ENCODE measurements at regions not wholly inside any gene's neighbourhood (a gene's known extent, or its start where the extent isn't known, plus 50 kb on each side); places are given as distances from the start of the nearest gene placed in this dataset.

GRCh38 chr6:91694016-91694654, 1107.3 kb upstream of the MAP3K7 start:
- Mint-ChIP-seq H3K9me3 (no peaks in the 10 kb centered on the region), H3K36me3 (no peaks in the 10 kb centered on the region), H3K4me1 (no peaks in the 10 kb centered on the region), H3K27ac (no peak overlapping the region), H3K4me3 (no peak overlapping the region), H3K27me3 (no peaks in the 10 kb centered on the region)
- ATAC-seq = no peak

DNA sequence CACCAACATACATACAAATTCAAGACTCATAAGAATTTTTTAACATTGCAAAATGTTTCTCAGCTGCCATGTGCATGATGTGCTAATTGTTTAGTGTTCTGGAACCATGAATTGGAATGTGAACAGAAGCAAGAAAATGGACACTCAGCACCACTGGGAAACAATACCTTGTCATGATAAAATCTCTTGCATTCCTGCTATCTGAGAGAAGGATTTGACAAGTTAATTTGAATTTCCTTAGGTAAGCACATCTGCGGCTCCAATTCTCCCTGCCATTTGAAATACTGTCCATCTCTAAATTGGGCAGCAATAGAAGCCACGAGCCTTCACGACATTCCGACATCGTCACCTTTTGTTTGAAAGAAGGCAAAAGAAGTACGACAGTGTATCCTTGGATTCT, 1104.6 kb upstream of the MAP3K7 start:
- H3K4me3 Mint-ChIP-seq = no peak overlapping the region
- no peak for ATAC-seq
- H3K27me3 Mint-ChIP-seq = no peaks in the 10 kb centered on the region
- H3K27ac Mint-ChIP-seq = no peak overlapping the region
- no peaks in the 10 kb centered on the region for H3K4me1 Mint-ChIP-seq
- H3K9me3 Mint-ChIP-seq = peaks cover 3% of the 10 kb centered on the region
- H3K36me3 Mint-ChIP-seq = no peaks in the 10 kb centered on the region

- Mint-ChIP-seq H3K9me3 (peaks cover under 1% of the 10 kb centered on the region), H3K4me3 (no peak overlapping the region), H3K4me1 (no peaks in the 10 kb centered on the region), H3K36me3 (no peaks in the 10 kb centered on the region), H3K27ac (no peak overlapping the region), H3K27me3 (no peaks in the 10 kb centered on the region)
- no peak for ATAC-seq
These were observed 1096.4 kb upstream of the MAP3K7 start for GRCh38 chr6:91683240-91683639.

- Mint-ChIP-seq H3K27ac (no peak overlapping the region), H3K27me3 (no peaks in the 10 kb centered on the region), H3K36me3 (no peaks in the 10 kb centered on the region), H3K4me3 (no peak overlapping the region), H3K9me3 (no peaks in the 10 kb centered on the region), H3K4me1 (no peaks in the 10 kb centered on the region)
- peak; percentile 8 for ATAC-seq
These were observed 1094.4 kb upstream of the MAP3K7 start for GRCh38 chr6:91681296-91681695.

DNA sequence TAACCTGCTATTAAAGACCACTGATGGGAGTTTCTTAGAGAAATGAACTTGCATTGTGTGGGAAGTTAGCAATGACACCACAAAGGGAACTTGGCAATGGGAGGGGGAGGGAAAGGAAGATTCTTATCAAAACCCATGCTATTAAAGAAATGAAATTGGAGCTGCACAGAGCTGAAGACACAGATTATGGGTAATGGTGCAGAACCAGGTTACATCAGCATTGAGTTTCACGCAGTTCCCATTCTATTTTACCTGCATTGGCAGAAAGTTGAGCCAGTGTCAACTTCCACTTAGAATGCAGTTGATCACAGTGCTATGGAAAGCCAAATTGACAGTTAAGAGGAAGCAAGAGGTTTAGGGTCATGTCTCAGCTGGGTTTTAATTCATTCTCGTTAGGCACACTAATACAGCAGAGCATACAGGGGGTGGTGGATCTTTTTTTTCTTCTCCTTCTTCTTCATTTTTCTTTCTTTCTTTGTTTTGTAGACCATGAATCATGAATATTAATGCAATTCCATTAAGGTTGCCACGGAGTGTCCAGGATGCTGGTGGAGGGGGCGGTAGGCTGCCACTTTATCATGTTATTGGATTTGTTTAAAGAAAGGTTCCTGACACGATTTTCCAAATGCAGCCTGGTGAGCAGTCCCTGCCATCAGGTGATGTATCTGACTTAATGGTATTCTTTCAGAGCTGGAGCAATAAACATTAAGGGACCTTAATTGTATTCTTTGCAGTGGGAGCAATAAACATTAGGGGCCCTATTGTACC, 1092.0 kb upstream of the MAP3K7 start:
- H3K4me3 Mint-ChIP-seq = no peak overlapping the region
- H3K36me3 Mint-ChIP-seq = no peaks in the 10 kb centered on the region
- H3K27me3 Mint-ChIP-seq = no peaks in the 10 kb centered on the region
- no peaks in the 10 kb centered on the region for H3K4me1 Mint-ChIP-seq
- peaks cover 3% of the 10 kb centered on the region for H3K9me3 Mint-ChIP-seq
- no peak overlapping the region for H3K27ac Mint-ChIP-seq
- ATAC-seq = no peak

DNA sequence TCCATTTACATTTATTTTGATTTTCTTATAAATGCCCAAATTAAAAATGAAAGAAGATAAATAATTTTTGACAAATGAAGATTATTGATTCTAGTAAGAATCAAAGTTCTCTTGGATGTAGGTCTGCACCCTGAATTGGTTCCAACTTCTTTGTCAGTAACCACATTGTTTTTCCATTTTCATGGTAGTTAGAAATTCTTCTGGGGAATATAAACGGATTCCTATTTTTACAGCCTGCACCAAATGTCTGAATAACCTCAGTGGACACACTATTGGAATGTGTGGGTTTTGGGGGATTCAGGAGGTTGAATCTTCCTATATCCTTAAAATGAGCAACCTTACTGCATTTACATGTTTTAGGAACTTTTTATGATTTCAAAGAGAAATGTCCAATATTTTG, 1085.3 kb upstream of the MAP3K7 start:
- Mint-ChIP-seq H3K27ac (no peak overlapping the region), H3K4me3 (no peak overlapping the region), H3K4me1 (no peaks in the 10 kb centered on the region), H3K9me3 (peaks cover 3% of the 10 kb centered on the region), H3K27me3 (no peaks in the 10 kb centered on the region), H3K36me3 (no peaks in the 10 kb centered on the region)
- no peak for ATAC-seq

DNA sequence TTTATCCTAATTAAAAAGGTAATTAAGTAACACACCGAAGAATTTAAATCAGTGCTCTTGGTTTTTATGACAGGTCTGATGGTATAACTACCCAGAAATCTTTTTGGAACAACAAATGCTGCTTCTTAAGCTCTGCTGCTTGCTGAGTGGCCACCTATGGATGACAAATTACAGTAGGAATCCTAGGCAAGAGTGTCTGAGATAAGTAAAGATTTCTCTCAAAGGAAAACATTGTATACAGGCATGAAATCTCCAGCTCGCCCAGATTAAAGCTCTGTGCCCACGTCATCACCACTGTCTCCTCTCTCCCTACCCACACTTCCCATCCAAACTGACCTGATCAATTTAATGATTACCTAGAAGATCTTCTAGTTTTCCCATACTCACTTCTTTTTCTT, 1083.0 kb upstream of the MAP3K7 start:
- no peaks in the 10 kb centered on the region for H3K4me1 Mint-ChIP-seq
- H3K36me3 Mint-ChIP-seq = no peaks in the 10 kb centered on the region
- H3K27me3 Mint-ChIP-seq = no peaks in the 10 kb centered on the region
- no peaks in the 10 kb centered on the region for H3K9me3 Mint-ChIP-seq
- no peak for ATAC-seq
- no peak overlapping the region for H3K4me3 Mint-ChIP-seq
- no peak overlapping the region for H3K27ac Mint-ChIP-seq

DNA sequence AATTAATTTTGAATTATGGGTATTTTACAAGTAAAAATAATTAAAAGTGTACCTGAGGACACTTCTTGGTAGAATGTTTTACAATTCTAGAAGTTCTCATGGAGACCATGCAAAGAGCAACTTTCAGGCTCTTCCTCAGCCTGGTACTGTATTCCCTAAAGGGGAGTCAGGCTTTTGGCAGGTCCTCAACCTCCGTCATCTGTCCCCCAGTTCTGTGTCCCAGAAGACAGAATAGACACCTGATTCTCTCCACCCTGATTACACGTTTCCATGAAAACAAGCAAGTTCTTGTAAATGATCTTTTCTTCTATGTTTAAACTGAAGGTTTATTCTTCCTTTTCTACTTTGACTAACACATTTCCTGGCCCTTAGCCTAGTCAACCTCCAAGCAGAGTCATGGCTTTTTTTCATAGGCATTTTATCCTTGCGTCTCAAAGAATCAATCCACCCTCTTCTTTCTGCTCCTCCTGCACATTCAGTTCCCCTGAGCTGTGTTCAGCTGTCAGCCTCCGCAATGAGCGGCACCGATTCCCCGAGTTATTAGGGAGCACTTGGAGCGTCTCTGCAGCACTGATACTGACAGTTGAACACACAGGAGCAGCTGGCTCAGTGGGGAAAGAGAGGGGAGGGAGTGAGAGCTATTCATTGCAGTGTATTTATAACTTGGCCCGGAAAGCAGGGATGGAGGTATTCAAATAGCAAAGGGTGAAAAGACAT, 1082.4 kb upstream of the MAP3K7 start:
- no peak overlapping the region for H3K27ac Mint-ChIP-seq
- H3K36me3 Mint-ChIP-seq = no peaks in the 10 kb centered on the region
- no peaks in the 10 kb centered on the region for H3K9me3 Mint-ChIP-seq
- no peaks in the 10 kb centered on the region for H3K27me3 Mint-ChIP-seq
- no peak for ATAC-seq
- no peaks in the 10 kb centered on the region for H3K4me1 Mint-ChIP-seq
- no peak overlapping the region for H3K4me3 Mint-ChIP-seq

DNA sequence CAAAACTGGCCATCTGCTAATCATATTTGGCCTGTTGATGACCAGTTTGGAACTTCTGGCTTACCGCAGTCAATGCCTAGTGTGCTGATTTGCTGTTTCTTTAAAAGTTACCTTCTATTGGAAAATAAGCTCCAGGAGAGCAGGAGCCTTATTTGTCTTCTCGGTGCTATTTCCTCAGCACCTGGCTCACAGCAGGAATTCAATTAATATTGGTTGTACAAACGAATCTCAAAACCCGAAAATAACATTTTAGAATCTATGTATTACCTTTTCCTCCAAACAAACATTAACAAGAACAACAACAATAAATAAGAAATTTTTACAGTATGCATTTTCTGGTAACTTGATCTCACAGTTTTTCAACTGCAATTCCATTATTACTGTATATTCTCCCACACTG, 1080.7 kb upstream of the MAP3K7 start:
- ATAC-seq = no peak
- Mint-ChIP-seq H3K36me3 (no peaks in the 10 kb centered on the region), H3K27me3 (no peaks in the 10 kb centered on the region), H3K4me1 (no peaks in the 10 kb centered on the region), H3K9me3 (no peaks in the 10 kb centered on the region), H3K27ac (no peak overlapping the region), H3K4me3 (no peak overlapping the region)

DNA sequence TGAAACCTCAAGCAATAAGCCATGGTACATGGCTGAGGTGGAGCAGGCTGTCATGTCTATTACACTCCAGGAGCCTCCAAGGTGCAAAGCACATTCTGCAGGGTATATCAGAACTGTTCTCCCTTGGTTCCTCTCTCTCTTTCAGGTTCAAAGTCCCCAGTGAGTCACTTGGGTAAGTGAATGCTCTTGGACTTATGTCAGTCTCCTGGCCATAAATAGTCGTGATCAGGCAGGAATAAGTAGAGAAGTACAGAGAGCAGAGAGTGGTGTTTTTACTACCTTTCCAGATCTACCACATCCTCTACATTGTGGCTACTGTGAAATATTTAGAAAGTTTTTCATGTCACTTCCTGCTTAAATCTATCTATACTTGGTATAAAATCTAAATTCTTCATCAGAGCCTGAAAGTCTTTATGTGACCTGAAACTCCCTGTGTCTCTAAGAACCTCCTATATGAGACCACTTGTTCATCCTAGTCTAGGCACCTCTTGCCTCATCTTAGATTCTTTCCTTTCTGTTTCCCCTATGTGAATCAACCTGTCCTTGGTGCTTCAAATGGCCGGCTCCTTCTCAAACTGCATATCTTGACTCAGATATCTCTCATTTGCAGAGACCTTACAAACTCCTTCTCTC, 1077.6 kb upstream of the MAP3K7 start:
- no peak for ATAC-seq
- Mint-ChIP-seq H3K4me1 (no peaks in the 10 kb centered on the region), H3K36me3 (no peaks in the 10 kb centered on the region), H3K27ac (no peak overlapping the region), H3K4me3 (no peak overlapping the region), H3K9me3 (no peaks in the 10 kb centered on the region), H3K27me3 (no peaks in the 10 kb centered on the region)

DNA sequence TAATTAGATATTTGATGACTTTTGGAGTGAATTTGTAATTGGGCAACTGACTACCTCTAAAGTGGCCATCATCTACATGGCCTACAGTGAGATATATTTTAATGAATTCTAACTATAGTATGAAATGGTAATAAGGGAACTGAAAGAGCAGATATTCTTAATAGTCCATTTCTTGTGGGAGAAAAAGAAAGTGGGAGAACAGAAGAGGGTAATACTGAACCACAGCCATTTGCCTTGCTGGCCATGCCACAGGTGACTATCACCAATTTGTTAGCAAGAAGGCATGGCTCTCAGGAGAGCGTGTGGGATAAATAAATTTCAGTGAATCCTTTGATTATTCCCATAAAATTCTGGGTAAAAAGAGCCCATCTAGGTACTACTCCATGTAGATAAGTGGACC, 1074.0 kb upstream of the MAP3K7 start:
- no peak overlapping the region for H3K4me3 Mint-ChIP-seq
- H3K4me1 Mint-ChIP-seq = no peaks in the 10 kb centered on the region
- no peaks in the 10 kb centered on the region for H3K27me3 Mint-ChIP-seq
- no peaks in the 10 kb centered on the region for H3K36me3 Mint-ChIP-seq
- H3K9me3 Mint-ChIP-seq = no peaks in the 10 kb centered on the region
- H3K27ac Mint-ChIP-seq = no peak overlapping the region
- no peak for ATAC-seq

DNA sequence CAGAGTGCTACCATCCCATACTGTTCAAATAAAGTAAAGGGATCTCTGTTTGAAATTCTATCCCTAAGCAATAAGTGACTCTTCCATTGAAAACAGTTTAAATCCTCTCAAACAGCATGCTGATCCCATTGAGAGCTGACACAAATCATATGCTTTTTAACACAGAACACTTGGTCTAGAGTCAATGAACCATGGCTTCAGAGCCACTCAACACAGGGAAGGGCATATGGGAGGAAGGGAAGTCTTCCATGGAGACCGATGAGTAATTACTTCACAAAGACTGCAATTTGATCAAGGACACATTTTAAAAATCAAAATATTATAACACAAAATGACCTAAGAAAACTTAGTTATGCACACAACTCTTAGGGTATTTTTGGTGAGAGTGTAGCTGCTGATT, 1073.0 kb upstream of the MAP3K7 start:
- Mint-ChIP-seq H3K4me1 (no peaks in the 10 kb centered on the region), H3K27ac (no peak overlapping the region), H3K27me3 (no peaks in the 10 kb centered on the region), H3K9me3 (no peaks in the 10 kb centered on the region), H3K36me3 (no peaks in the 10 kb centered on the region), H3K4me3 (no peak overlapping the region)
- ATAC-seq = no peak

DNA sequence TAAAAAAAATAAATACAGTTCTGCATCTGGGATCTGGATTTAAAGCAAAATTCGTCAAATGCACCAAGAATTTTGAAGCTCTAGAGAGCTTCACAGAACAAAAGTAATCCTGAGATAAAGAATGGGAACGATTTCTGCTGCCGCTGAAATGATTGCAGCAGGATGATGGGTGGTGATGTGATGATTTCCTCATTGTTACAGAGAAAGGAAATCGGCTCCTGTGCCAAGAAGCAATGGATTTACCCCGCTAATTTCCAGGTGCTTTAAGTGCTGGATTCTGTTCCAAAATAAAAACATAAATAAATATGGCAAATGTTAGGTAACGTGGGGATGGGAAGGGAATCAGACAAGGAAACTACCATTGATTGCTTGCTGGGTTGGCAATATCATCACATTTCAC, 1067.9 kb upstream of the MAP3K7 start:
- Mint-ChIP-seq H3K4me1 (no peaks in the 10 kb centered on the region), H3K9me3 (no peaks in the 10 kb centered on the region), H3K4me3 (no peak overlapping the region)

GRCh38 chr6:91654357-91654756, 1067.5 kb upstream of the MAP3K7 start:
- Mint-ChIP-seq H3K4me3 (no peak overlapping the region), H3K36me3 (no peaks in the 10 kb centered on the region), H3K9me3 (no peaks in the 10 kb centered on the region)

More for the DNA sequence above, 1067.9 kb upstream of the MAP3K7 start:
- Mint-ChIP-seq H3K27ac (no peak overlapping the region), H3K36me3 (no peaks in the 10 kb centered on the region), H3K27me3 (no peaks in the 10 kb centered on the region)
- ATAC-seq = no peak

DNA sequence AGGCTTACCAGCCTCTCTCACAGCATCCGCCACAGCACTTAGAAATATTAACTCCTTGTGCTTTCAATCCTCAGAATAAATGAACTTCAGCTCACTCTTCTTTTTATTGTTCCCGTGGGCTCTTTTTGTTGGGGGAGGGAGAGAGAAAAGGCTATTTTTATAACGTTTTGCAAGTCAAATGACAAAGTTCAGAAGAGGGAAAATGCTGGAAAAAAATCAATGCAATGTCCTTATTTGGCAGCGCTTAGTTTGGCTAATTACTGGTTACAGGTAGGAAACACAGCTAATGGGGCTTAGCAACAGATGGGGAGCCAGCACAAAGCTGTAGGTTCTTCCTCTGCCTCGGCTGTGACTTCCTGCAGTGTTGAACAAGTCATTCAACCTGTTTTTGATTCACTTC, 1067.0 kb upstream of the MAP3K7 start:
- no peaks in the 10 kb centered on the region for H3K27me3 Mint-ChIP-seq
- no peaks in the 10 kb centered on the region for H3K9me3 Mint-ChIP-seq
- no peak for ATAC-seq
- H3K27ac Mint-ChIP-seq = no peak overlapping the region
- H3K36me3 Mint-ChIP-seq = no peaks in the 10 kb centered on the region
- no peaks in the 10 kb centered on the region for H3K4me1 Mint-ChIP-seq
- H3K4me3 Mint-ChIP-seq = no peak overlapping the region

More at GRCh38 chr6:91654357-91654756, 1067.5 kb upstream of the MAP3K7 start:
- no peak for ATAC-seq
- Mint-ChIP-seq H3K27me3 (no peaks in the 10 kb centered on the region), H3K27ac (no peak overlapping the region), H3K4me1 (no peaks in the 10 kb centered on the region)
